IPS-NIHi7 (cell line): ENCODE measurements at regions not wholly inside any gene's neighbourhood (a gene's known extent, or its start where the extent isn't known, plus 50 kb on each side); places are given as distances from the start of the nearest gene placed in this dataset.

Experiments
- DNase-seq: peaks from one replicate; pipeline ENCODE4 v3.0.0; 2012; ENCODE audit warnings: mixed read lengths; ENCODE audit errors: extremely low spot score

GRCh38 chr20:54362283-54362682 lies 113.1 kb upstream of the DOK5 start:
- no peak for DNase-seq

DNA sequence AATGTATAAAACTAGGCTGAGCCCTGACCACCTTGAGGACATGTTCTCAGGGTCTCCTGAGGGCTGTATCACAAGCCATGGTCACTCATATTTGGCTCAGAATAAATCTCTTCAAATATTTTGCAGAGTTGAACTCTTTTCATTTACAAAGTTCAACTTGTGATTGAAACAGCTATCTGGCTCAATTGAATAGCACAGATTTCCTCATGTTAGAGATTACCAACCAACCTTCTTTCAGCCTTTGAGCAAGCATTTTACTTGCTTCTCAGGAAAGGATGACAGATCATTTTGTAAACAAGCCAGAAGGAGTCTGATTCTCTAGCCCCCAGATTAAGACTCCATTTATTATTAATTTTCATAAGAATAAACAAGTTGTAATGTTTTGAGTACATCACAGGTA lies 111.0 kb upstream of the DOK5 start:
- no peak for DNase-seq

DNA sequence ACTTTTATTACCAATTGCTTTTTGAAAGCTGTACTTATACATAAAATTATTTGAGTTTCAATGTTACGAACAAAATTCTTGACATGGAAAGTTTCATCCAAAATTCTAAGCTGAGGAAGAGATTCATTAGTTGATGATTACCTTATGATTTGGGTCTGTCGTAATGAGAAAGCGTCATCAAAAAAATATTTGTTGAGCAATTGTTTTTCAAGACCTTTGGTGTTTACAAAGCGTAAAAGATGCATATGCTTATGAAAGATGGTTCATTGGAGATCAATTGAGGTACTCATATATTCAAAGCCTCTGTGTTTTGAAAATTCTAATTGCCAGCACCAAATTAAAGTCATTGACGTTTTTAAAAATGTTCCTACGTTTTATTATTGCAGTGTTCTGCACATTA lies 110.5 kb upstream of the DOK5 start:
- no peak for DNase-seq

GRCh38 chr20:54366669-54367344 lies 108.6 kb upstream of the DOK5 start:
- DNase-seq: no peak

DNA sequence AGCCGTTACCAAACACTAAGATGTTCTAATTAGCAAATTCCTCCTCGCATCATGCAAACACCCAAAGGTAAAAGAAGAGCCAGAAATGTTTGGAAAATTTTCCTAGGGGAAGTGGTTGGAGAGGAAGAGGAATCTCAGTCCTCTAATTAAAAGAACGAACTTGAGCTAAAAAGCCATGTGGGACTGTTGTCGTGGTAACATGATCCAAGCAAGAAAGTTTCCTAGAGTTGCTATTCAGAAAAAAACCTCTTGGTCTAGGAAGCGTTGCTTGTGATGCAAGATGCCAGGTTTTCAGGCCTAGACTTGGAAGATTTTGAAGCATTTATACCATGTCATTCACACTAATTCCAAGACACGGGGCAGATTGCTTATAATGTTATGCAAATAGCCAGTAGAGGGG lies 106.8 kb upstream of the DOK5 start:
- no peak for DNase-seq

- DNase-seq: no peak
These were observed 103.1 kb upstream of the DOK5 start for GRCh38 chr20:54372313-54372712.

DNA sequence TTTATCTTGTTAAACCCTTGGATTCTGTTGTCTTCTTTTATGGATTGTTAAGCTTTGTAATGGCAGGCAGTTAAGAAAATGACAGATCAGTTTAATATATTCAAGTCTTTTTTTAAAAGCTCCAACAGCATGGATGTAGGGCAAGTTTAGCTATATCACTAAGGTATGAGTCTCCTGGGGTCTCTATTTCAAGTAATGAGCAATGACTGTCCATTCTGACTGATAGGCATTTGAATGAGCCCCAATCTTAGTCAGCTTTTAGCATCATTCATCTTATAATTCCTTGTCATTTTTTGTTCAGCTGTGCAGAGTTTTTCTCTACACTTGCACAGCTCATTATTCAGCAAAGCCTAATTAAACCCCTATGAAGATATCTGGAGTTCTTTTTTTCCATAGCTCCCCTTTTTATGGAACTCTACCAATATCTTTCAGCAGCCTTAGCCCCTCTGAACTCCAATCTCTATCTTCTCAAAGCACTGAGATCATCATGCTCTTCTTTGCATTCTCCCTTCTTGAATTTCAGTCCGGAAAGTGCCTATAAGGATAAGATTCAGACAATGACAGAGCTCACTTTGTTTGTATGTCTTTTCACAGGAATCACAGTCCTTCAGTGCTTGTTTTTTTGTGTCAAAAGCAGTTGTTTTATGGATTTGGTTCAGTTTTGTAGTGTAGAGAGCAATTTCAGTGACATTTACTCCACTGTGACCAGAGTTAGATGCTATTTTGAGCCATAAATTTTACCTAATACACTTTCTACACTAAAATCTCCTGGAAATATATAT lies 97.2 kb upstream of the DOK5 start:
- no peak for DNase-seq

DNA sequence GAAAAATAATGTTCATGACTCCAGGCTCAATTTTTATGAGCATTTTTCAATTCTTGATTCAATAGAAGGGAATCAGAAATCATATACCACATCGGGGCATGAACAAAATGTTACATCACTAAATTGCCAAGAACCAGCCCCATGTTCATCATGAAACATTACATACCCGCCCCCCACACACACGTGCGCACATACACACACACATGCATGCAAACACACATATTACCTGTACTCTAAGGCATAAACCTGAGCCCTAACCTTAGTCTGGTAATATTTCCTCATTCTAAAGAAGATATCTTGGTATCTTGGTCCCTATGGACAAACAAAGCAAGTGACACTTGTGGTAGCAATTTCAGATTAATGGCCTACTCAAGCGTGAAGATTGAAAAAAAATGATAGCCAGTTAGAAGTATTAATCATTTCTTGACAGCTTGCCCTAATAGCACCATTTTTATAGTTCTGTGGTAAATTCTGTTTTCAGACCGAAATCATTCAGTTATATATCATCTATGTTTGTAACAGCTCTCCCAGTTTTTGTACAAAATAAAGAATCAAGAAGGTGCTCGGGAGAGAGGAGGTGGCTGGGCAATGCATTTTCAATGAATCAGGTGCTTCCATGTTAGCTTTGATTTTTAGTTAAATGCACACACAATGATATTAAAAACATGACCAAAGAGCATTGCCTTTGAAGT lies 95.4 kb upstream of the DOK5 start:
- DNase-seq: no peak

GRCh38 chr20:54382419-54382818 lies 93.0 kb upstream of the DOK5 start:
- DNase-seq: no peak

DNA sequence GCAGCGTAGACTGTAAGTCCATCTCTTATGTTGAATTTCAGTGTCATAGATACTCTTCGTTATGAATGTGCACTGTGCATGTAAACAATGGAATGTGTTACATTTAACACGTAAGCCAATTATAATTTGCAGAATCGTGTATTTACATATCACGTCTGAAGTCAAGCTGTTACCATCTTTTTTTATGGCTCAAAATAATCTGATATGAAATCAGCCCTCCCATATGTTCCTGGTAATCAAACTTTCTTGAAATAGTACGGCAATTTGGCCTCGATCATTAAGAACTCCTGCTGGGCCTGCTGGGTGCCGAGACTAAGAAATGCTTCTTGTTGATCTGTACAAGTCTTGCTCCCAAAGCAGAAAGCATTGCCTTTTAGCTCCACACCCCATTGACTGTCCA lies 89.6 kb upstream of the DOK5 start:
- no peak for DNase-seq

DNA sequence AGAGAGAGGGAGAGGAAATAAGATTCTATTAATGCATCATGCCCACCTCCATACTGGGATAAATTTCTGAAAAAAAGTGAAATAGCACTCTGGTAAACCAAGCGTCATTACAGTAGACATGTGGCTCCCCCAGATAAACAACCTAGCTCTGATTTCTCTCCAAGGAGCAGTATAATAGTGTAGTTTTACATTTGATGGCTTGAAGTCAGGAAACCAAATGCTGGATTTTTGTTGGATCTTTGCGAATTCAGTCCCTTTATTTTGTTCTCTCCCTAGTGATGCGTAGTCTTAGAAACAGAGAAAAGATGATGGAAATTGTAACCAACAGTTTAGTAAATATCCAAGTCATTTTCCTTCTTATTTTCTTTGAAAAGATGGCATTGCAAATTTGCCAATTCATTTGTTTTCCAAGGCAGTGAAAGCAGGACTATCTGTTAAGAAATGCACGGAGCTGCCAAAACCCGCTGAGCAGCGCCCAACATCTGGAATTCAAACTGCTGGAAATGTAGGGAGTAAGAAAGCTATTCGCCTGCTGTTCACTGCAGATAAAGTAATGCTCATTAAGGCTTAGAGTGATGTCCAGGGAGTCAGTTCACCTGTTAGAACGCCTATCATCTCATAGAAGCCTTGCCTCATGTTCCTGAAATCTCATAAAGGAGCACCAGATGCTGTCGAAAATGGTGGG lies 85.7 kb upstream of the DOK5 start:
- DNase-seq: no peak

- DNase-seq: no peak
These were observed 77.9 kb upstream of the DOK5 start for GRCh38 chr20:54397292-54398140.

DNA sequence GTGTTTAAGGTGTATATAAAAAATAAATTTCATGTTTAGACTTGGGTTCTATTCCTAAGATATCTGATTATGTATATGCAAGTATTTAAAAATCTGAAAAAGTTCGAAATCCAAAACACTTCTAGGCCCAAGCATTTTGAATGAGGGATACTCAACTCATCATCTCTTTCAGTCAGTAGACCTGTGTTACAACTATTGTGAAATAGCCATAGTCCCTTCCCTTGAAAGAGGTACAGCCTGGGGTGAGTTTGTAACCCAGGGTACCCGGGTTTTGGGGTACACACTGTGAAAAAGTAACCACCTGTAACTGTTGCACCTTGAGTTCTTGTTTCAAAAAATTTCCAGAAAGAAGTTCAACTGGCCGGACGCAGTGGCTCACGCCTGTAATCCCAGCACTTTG lies 76.6 kb upstream of the DOK5 start:
- no peak for DNase-seq

DNA sequence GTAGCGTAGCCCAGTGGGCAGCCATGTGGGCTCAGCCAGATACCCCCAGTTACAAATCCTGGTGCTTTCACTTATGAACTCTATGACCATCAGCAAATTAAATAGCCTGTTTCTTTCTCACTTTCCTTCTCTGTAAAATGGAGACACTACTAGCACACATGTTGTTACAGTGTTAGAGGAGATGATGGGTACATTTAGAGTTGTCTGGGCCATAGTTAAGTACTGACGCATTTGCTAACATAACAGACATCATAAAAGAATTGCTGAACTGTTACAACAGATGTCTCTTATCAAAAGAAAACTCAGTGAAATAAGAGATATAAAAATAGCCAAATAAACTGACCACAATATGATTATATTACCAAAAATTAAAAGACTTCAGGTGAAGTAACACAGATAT lies 69.9 kb upstream of the DOK5 start:
- DNase-seq: no peak

- no peak for DNase-seq
These were observed 67.9 kb upstream of the DOK5 start for GRCh38 chr20:54407459-54407858.

DNA sequence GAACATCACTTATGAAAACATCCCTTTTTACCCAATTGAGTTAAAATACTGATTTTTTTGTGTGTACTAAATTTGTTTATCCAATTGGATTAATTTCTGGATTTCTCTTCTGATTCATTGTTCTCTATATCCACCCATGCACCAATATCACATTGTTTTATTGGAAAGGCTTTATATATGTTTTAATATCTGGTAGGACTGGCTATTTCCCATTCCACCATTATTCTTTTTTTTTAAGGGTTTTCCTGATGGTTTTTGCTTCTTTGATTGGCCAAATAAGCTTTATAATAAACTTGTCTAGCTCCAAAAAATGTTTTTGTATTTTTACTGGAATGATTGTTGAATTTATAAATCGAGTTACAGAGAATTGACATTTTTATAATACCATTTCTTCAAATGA lies 59.4 kb upstream of the DOK5 start:
- no peak for DNase-seq

GRCh38 chr20:54416770-54417169 lies 58.6 kb upstream of the DOK5 start:
- DNase-seq: no peak

DNA sequence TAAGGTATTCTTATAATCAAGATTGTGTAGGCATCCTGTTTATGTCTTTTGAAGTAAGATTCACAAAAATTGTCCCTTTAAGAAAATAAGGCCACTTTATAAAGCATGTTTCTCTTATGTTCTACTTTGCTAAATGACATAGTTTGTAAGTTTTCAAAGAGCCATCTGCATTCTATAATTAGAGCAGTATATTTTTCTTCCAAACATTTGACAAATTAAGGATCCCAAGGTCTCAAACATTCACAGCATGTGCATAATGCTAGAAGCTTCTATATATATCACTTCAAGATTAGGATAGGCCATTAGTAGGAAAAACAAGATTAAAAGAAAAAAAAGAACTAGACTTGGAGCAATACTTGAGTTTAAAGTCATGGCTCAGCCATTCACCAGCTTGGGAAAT lies 55.9 kb upstream of the DOK5 start:
- DNase-seq: no peak
